Stimulated activated memory B cell treated with anti-CD40 and anti-IgM and Interleukin-4, amounts not matched to agents 10 μg/mL and 1 μg/mL and 100 μg/mL, for 72 hours (primary cell): ENCODE measurements at regions not wholly inside any gene's neighbourhood (a gene's known extent, or its start where the extent isn't known, plus 50 kb on each side); places are given as distances from the start of the nearest gene placed in this dataset.

Experiments used
- ATAC-seq: fragments of 150-1000 bp; cut with Tn5 transposase; 2 replicates; pipeline ENCODE4 v1.10.0; 2021
- H3K27ac Mint-ChIP-seq: one replicate; pipeline ENCODE4 v1.8.0; 2022; ENCODE audit warnings: mild to moderate bottlenecking, mixed read lengths
- H3K27me3 Mint-ChIP-seq: one replicate; pipeline ENCODE4 v1.8.0; 2022; ENCODE audit warnings: mixed read lengths
- H3K36me3 Mint-ChIP-seq: one replicate; pipeline ENCODE4 v1.8.0; 2022; ENCODE audit warnings: mixed read lengths
- H3K4me1 Mint-ChIP-seq: one replicate; pipeline ENCODE4 v1.8.0; 2022; ENCODE audit warnings: mixed read lengths
- H3K4me3 Mint-ChIP-seq: one replicate; pipeline ENCODE4 v1.8.0; 2022; ENCODE audit warnings: mild to moderate bottlenecking, moderate library complexity, mixed read lengths
- H3K9me3 Mint-ChIP-seq: one replicate; pipeline ENCODE4 v1.8.0; 2022; ENCODE audit warnings: mixed read lengths

DNA sequence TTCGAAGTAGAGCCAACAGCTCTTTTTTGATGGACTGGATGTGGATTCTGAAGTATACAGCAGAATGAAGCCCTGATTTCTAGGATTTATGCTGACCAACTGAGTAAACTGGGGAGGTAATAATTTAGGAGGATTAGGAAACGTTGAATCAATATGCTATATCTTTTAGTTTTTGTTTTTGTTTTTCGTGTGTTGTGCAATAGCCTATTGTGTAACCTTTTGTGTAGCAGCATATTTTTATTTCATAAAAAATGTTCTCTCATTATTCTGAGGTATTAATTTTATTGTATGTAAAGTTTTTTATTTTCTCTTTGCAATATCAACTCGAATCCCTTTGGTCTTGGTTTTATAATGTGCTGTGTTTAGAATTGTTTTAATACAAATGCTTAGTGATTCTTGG, 902.3 kb downstream of the EFNA5 start:
- no peaks in the 10 kb centered on the region for H3K27me3 Mint-ChIP-seq
- peaks cover 3% of the 10 kb centered on the region for H3K9me3 Mint-ChIP-seq
- no peak for ATAC-seq
- H3K36me3 Mint-ChIP-seq: no peaks in the 10 kb centered on the region
- H3K4me1 Mint-ChIP-seq: no peaks in the 10 kb centered on the region
- H3K4me3 Mint-ChIP-seq: no peak overlapping the region
- H3K27ac Mint-ChIP-seq: no peak overlapping the region

DNA sequence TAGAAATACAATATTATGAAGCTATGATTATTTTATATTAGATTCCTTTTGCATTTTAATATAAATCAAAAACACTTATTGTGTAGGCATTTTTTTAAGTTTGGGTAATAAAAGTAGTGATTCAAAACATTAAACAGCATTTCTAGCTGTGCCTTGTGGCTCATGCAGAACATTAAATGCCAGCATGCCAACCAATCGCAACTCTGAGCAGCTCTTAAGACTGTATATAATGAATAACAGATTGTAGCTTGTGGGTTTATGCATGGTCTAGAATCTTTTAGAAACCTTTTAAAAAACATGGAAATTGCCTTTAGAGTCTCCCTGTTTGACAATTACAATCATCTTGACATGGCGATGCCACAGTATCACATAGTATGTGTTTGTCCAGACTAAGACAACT, 903.8 kb downstream of the EFNA5 start:
- H3K36me3 Mint-ChIP-seq: no peaks in the 10 kb centered on the region
- H3K9me3 Mint-ChIP-seq: peaks cover 3% of the 10 kb centered on the region
- no peaks in the 10 kb centered on the region for H3K27me3 Mint-ChIP-seq
- H3K27ac Mint-ChIP-seq: no peak overlapping the region
- no peak for ATAC-seq
- no peaks in the 10 kb centered on the region for H3K4me1 Mint-ChIP-seq
- no peak overlapping the region for H3K4me3 Mint-ChIP-seq

- no peaks in the 10 kb centered on the region for H3K4me1 Mint-ChIP-seq
- no peaks in the 10 kb centered on the region for H3K36me3 Mint-ChIP-seq
- H3K9me3 Mint-ChIP-seq: no peaks in the 10 kb centered on the region
- H3K4me3 Mint-ChIP-seq: no peak overlapping the region
- no peak for ATAC-seq
- H3K27me3 Mint-ChIP-seq: no peaks in the 10 kb centered on the region
- H3K27ac Mint-ChIP-seq: no peak overlapping the region
These were observed 911.2 kb downstream of the EFNA5 start for GRCh38 chr5:106759581-106759980.

- no peak overlapping the region for H3K4me3 Mint-ChIP-seq
- no peak overlapping the region for H3K27ac Mint-ChIP-seq
- ATAC-seq: no peak
- H3K27me3 Mint-ChIP-seq: no peaks in the 10 kb centered on the region
- H3K36me3 Mint-ChIP-seq: no peaks in the 10 kb centered on the region
- no peaks in the 10 kb centered on the region for H3K4me1 Mint-ChIP-seq
- H3K9me3 Mint-ChIP-seq: no peaks in the 10 kb centered on the region
These were observed 911.6 kb downstream of the EFNA5 start for GRCh38 chr5:106759152-106759551.

DNA sequence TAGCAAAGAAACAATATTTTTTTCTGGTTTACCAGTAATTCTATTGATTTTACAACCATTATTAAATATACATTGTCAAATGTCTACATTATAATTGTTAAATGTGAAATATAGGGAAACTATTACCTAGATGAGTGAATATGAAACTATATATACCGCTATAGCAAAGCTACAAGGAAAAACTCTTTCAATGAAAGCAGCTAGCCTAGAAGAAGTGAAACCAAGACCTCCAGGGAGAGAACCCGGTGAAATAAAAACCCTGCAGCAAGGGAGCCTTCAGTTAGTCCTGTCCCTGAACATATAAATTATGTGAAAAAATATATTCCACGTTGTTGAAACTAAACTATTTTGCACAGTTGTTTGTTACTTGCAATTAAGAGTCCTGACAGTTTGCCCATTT, 913.1 kb downstream of the EFNA5 start:
- ATAC-seq: no peak
- Mint-ChIP-seq H3K4me3 (no peak overlapping the region), H3K4me1 (no peaks in the 10 kb centered on the region), H3K9me3 (no peaks in the 10 kb centered on the region), H3K27me3 (no peaks in the 10 kb centered on the region), H3K36me3 (no peaks in the 10 kb centered on the region), H3K27ac (no peak overlapping the region)

DNA sequence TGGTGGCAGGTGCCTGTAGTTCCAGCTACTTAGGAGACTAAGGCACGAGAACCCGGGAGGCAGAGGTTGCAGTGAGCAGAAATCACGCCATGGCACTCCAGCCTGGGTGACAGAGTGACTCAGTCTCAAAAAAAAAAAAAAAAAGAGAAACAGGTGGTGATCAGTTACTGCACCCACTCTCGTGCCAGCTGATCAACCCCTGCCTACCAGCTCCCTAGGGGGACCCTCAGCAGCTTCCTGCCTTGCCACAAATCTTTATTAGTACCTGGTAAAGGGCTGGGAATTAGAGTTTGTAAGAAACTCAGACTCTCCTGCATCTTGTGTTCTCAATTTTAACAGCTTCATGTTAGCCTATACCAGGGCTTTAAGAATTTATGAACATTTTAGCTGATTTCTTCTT, 914.9 kb downstream of the EFNA5 start:
- H3K27ac Mint-ChIP-seq: no peak overlapping the region
- no peak for ATAC-seq
- no peaks in the 10 kb centered on the region for H3K27me3 Mint-ChIP-seq
- no peaks in the 10 kb centered on the region for H3K4me1 Mint-ChIP-seq
- no peak overlapping the region for H3K4me3 Mint-ChIP-seq
- no peaks in the 10 kb centered on the region for H3K36me3 Mint-ChIP-seq
- H3K9me3 Mint-ChIP-seq: no peaks in the 10 kb centered on the region

DNA sequence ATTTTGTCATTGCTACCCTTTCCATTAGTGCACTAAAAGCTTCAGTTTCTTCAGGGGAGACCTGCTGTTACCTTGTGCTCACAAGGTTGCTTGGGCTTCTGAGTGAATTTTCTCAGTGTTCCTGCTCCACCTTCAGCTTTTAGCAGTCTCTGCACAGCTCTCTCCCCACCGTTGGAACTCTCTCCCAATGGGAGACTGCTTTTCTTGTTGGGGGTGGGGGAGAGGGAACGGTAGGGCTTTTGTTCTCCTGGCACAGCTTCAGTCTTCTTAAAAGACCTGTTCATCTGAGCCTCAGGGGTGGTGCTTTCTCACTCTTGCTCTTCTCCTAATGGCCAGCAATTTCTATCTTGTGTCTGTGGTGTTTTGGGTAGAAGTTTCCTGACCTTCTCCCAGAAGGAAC, 915.7 kb downstream of the EFNA5 start:
- H3K27me3 Mint-ChIP-seq: no peaks in the 10 kb centered on the region
- no peak for ATAC-seq
- H3K9me3 Mint-ChIP-seq: no peaks in the 10 kb centered on the region
- no peak overlapping the region for H3K4me3 Mint-ChIP-seq
- H3K4me1 Mint-ChIP-seq: no peaks in the 10 kb centered on the region
- H3K36me3 Mint-ChIP-seq: no peaks in the 10 kb centered on the region
- H3K27ac Mint-ChIP-seq: no peak overlapping the region

- Mint-ChIP-seq H3K27me3 (no peaks in the 10 kb centered on the region), H3K4me1 (no peaks in the 10 kb centered on the region), H3K4me3 (no peak overlapping the region), H3K27ac (no peak overlapping the region), H3K36me3 (no peaks in the 10 kb centered on the region), H3K9me3 (peaks cover 3% of the 10 kb centered on the region)
- ATAC-seq: no peak
These were observed 920.9 kb downstream of the EFNA5 start for GRCh38 chr5:106749826-106750225.

DNA sequence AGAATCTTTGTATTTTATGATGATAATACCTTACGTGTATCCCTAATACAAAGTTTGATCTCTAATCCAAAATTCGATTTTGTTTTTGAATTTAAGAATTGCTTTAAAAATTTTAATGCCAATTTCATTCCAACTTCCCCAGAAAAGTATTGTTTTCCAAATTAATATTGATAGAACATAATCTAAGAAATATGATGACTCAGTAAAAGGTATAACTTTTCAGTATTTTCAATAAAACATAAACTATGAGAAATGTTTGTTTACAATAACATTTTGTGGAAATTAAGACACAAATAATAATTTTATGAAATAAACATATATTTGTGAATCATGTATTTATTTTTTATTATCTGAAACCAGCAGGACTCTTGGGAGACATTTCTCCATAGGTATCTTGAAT, 931.6 kb downstream of the EFNA5 start:
- H3K4me3 Mint-ChIP-seq: no peak overlapping the region
- H3K36me3 Mint-ChIP-seq: no peaks in the 10 kb centered on the region
- peaks cover 10% of the 10 kb centered on the region for H3K9me3 Mint-ChIP-seq
- no peak for ATAC-seq
- no peaks in the 10 kb centered on the region for H3K4me1 Mint-ChIP-seq
- H3K27me3 Mint-ChIP-seq: no peaks in the 10 kb centered on the region
- no peak overlapping the region for H3K27ac Mint-ChIP-seq

DNA sequence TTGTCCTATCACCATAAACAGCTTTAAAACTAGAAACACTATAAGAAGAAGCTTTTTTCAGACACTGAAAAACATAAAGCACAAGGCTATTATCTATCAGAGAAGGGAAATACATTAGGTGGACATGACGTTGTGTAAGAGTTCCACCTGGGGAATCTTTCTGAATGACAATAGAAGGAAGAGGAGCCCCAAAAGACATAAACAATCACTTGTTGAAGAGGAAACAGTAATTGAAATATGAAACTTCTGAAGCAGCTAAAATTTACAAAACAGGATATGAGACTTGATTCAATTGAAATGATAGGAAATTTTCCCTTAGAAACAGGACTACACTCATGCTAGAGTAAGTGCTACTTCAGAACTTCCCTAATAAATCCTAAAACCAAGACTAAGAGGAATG, 933.6 kb downstream of the EFNA5 start:
- Mint-ChIP-seq H3K27ac (no peak overlapping the region), H3K4me1 (no peaks in the 10 kb centered on the region), H3K36me3 (no peaks in the 10 kb centered on the region), H3K27me3 (no peaks in the 10 kb centered on the region), H3K4me3 (no peak overlapping the region), H3K9me3 (peaks cover 22% of the 10 kb centered on the region)
- no peak for ATAC-seq

GRCh38 chr5:106732624-106733023, 938.1 kb downstream of the EFNA5 start:
- ATAC-seq: no peak
- H3K4me3 Mint-ChIP-seq: no peak overlapping the region
- peaks cover 29% of the 10 kb centered on the region for H3K9me3 Mint-ChIP-seq
- no peaks in the 10 kb centered on the region for H3K4me1 Mint-ChIP-seq
- no peaks in the 10 kb centered on the region for H3K36me3 Mint-ChIP-seq
- H3K27me3 Mint-ChIP-seq: no peaks in the 10 kb centered on the region
- H3K27ac Mint-ChIP-seq: no peak overlapping the region

- Mint-ChIP-seq H3K4me1 (no peaks in the 10 kb centered on the region), H3K27me3 (no peaks in the 10 kb centered on the region), H3K9me3 (peaks cover 25% of the 10 kb centered on the region), H3K27ac (no peak overlapping the region), H3K4me3 (no peak overlapping the region), H3K36me3 (no peaks in the 10 kb centered on the region)
- no peak for ATAC-seq
These were observed 939.8 kb downstream of the EFNA5 start for GRCh38 chr5:106730912-106731311.

DNA sequence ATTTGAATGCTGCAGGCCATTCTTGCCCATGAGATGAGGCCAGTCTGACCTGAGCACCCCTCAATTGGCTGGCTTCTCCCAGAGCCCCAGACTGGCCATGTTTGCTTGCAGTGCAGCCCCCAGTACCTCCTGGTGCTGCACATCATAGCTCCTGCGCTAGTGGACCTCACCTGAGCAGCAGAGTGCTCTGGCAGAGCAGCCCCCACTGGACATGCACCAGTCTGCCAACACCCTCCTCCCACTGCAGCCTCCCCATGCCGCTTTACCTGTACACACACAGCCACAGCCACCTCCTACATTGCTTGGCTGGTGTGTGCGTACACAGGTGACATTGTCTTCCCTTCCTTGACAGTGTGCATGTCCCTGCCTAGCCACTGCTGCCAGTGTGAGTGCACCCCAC, 940.2 kb downstream of the EFNA5 start:
- H3K4me3 Mint-ChIP-seq: no peak overlapping the region
- H3K27ac Mint-ChIP-seq: no peak overlapping the region
- H3K27me3 Mint-ChIP-seq: no peaks in the 10 kb centered on the region

GRCh38 chr5:106728208-106728607, 942.5 kb downstream of the EFNA5 start:
- Mint-ChIP-seq H3K27ac (no peak overlapping the region), H3K36me3 (no peaks in the 10 kb centered on the region), H3K9me3 (peaks cover 14% of the 10 kb centered on the region), H3K27me3 (no peaks in the 10 kb centered on the region), H3K4me3 (no peak overlapping the region), H3K4me1 (no peaks in the 10 kb centered on the region)
- no peak for ATAC-seq

More for the DNA sequence above, 940.2 kb downstream of the EFNA5 start:
- peaks cover 25% of the 10 kb centered on the region for H3K9me3 Mint-ChIP-seq
- no peaks in the 10 kb centered on the region for H3K4me1 Mint-ChIP-seq
- no peaks in the 10 kb centered on the region for H3K36me3 Mint-ChIP-seq
- no peak for ATAC-seq

GRCh38 chr5:106727071-106727470, 943.7 kb downstream of the EFNA5 start:
- Mint-ChIP-seq H3K9me3 (peaks cover 7% of the 10 kb centered on the region), H3K4me1 (no peaks in the 10 kb centered on the region), H3K27me3 (no peaks in the 10 kb centered on the region), H3K27ac (no peak overlapping the region), H3K4me3 (no peak overlapping the region), H3K36me3 (no peaks in the 10 kb centered on the region)
- no peak for ATAC-seq

- no peak overlapping the region for H3K4me3 Mint-ChIP-seq
- no peaks in the 10 kb centered on the region for H3K27me3 Mint-ChIP-seq
- no peaks in the 10 kb centered on the region for H3K36me3 Mint-ChIP-seq
- no peaks in the 10 kb centered on the region for H3K9me3 Mint-ChIP-seq
- no peak overlapping the region for H3K27ac Mint-ChIP-seq
- no peak for ATAC-seq
- H3K4me1 Mint-ChIP-seq: no peaks in the 10 kb centered on the region
These were observed 950.4 kb downstream of the EFNA5 start for GRCh38 chr5:106720367-106720766.

DNA sequence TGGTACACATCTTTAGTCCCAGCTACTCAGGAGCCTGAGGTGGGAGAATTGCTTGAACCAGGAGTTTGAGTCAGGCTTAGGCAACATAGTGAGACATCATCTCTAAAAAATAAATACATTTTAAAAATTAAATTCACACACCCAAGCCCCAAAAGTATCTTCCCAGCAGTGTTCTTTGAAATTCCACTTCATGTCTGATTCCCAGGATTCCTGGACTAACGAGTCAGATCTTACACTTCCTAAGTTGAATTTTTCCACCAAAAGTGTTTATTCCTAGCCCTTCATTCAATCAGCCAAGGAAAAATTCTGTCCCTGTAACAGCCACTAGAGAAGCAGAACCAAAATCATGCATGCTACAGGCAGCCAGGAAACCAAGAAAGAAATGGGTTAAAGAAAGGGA, 970.9 kb downstream of the EFNA5 start:
- Mint-ChIP-seq H3K4me1 (no peaks in the 10 kb centered on the region), H3K27me3 (no peaks in the 10 kb centered on the region), H3K4me3 (no peak overlapping the region), H3K9me3 (peaks cover 7% of the 10 kb centered on the region), H3K27ac (no peak overlapping the region), H3K36me3 (no peaks in the 10 kb centered on the region)
- no peak for ATAC-seq
